ENCODE measurements at regions not wholly inside any gene's neighbourhood (a gene's known extent, or its start where the extent isn't known, plus 50 kb on each side); places are given as distances from the start of the nearest gene placed in this dataset.

- Mint-ChIP-seq H3K4me3 (no peak overlapping the region), H3K9me3 (no peaks in the 10 kb centered on the region), H3K36me3 (ENCODE audit: low read depth) (no peaks in the 10 kb centered on the region), H3K4me1 (no peaks in the 10 kb centered on the region), H3K27me3 (peaks cover 32% of the 10 kb centered on the region), H3K27ac (no peak overlapping the region)
- DNase-seq (no peak), ATAC-seq (no peak)
These were observed 81.0 kb upstream of the KLHL25 start for GRCh38 chr15:85875756-85876155.

GRCh38 chr15:85878828-85879225 lies 84.1 kb upstream of the KLHL25 start:
- Mint-ChIP-seq H3K27me3 (peaks cover 32% of the 10 kb centered on the region), H3K9me3 (no peaks in the 10 kb centered on the region), H3K27ac (no peak overlapping the region), H3K4me1 (no peaks in the 10 kb centered on the region), H3K4me3 (no peak overlapping the region), H3K36me3 (ENCODE audit: low read depth) (no peaks in the 10 kb centered on the region)
- ATAC-seq (no peak), DNase-seq (no peak)

- H3K36me3 Mint-ChIP-seq (ENCODE audit: low read depth): no peaks in the 10 kb centered on the region
- DNase-seq (no peak), ATAC-seq (no peak)
- H3K27me3 Mint-ChIP-seq: peaks cover 31% of the 10 kb centered on the region
- H3K27ac Mint-ChIP-seq: no peak overlapping the region
- H3K4me1 Mint-ChIP-seq: no peaks in the 10 kb centered on the region
- H3K9me3 Mint-ChIP-seq: no peaks in the 10 kb centered on the region
- H3K4me3 Mint-ChIP-seq: no peak overlapping the region
These were observed 84.8 kb upstream of the KLHL25 start for GRCh38 chr15:85879334-85880163.

GRCh38 chr15:85880501-85881190 lies 85.9 kb upstream of the KLHL25 start:
- Mint-ChIP-seq H3K9me3 (no peaks in the 10 kb centered on the region), H3K27ac (no peak overlapping the region)
- no peak for ATAC-seq

GRCh38 chr15:85886309-85886811 lies 91.6 kb upstream of the KLHL25 start:
- DNase-seq: no peak
- no peak for ATAC-seq
- Mint-ChIP-seq H3K27me3 (peaks cover 15% of the 10 kb centered on the region), H3K36me3 (ENCODE audit: low read depth) (no peaks in the 10 kb centered on the region), H3K4me1 (no peaks in the 10 kb centered on the region), H3K9me3 (no peaks in the 10 kb centered on the region), H3K4me3 (no peak overlapping the region), H3K27ac (no peak overlapping the region)

More at GRCh38 chr15:85880501-85881190, 85.9 kb upstream of the KLHL25 start:
- no peaks in the 10 kb centered on the region for H3K4me1 Mint-ChIP-seq
- no peak overlapping the region for H3K4me3 Mint-ChIP-seq
- H3K36me3 Mint-ChIP-seq (ENCODE audit: low read depth): no peaks in the 10 kb centered on the region
- peaks cover 23% of the 10 kb centered on the region for H3K27me3 Mint-ChIP-seq
- DNase-seq: no peak

- Mint-ChIP-seq H3K9me3 (no peaks in the 10 kb centered on the region), H3K4me1 (no peaks in the 10 kb centered on the region), H3K4me3 (no peak overlapping the region), H3K27me3 (peaks cover 21% of the 10 kb centered on the region), H3K36me3 (ENCODE audit: low read depth) (no peaks in the 10 kb centered on the region), H3K27ac (no peak overlapping the region)
- DNase-seq: no peak
- ATAC-seq: no peak
These were observed 95.4 kb upstream of the KLHL25 start for GRCh38 chr15:85889956-85890619.

- Mint-ChIP-seq H3K27ac (no peak overlapping the region), H3K4me3 (no peak overlapping the region), H3K36me3 (ENCODE audit: low read depth) (no peaks in the 10 kb centered on the region), H3K9me3 (no peaks in the 10 kb centered on the region), H3K4me1 (no peaks in the 10 kb centered on the region), H3K27me3 (peaks cover 21% of the 10 kb centered on the region)
- ATAC-seq (no peak), DNase-seq (no peak)
These were observed 95.9 kb upstream of the KLHL25 start for GRCh38 chr15:85890620-85890980.

GRCh38 chr15:85891470-85891869 lies 96.7 kb upstream of the KLHL25 start:
- H3K36me3 Mint-ChIP-seq (ENCODE audit: low read depth): no peaks in the 10 kb centered on the region
- H3K27me3 Mint-ChIP-seq: peaks cover 16% of the 10 kb centered on the region
- H3K27ac Mint-ChIP-seq: no peak overlapping the region
- no peak overlapping the region for H3K4me3 Mint-ChIP-seq
- DNase-seq (no peak), ATAC-seq (no peak)
- no peaks in the 10 kb centered on the region for H3K4me1 Mint-ChIP-seq
- H3K9me3 Mint-ChIP-seq: no peaks in the 10 kb centered on the region

GRCh38 chr15:85892232-85892631 lies 97.5 kb upstream of the KLHL25 start:
- ATAC-seq: no peak
- no peak overlapping the region for H3K27ac Mint-ChIP-seq
- no peak for DNase-seq
- no peaks in the 10 kb centered on the region for H3K36me3 Mint-ChIP-seq (ENCODE audit: low read depth)
- H3K4me3 Mint-ChIP-seq: no peak overlapping the region
- no peaks in the 10 kb centered on the region for H3K9me3 Mint-ChIP-seq
- peaks cover 21% of the 10 kb centered on the region for H3K27me3 Mint-ChIP-seq
- H3K4me1 Mint-ChIP-seq: no peaks in the 10 kb centered on the region

- Mint-ChIP-seq H3K4me1 (no peaks in the 10 kb centered on the region), H3K4me3 (no peak overlapping the region), H3K9me3 (no peaks in the 10 kb centered on the region), H3K27me3 (peaks cover 33% of the 10 kb centered on the region), H3K27ac (no peak overlapping the region), H3K36me3 (ENCODE audit: low read depth) (no peaks in the 10 kb centered on the region)
- DNase-seq (no peak), ATAC-seq (no peak)
These were observed 102.6 kb upstream of the KLHL25 start for GRCh38 chr15:85897207-85897894.

GRCh38 chr15:85897895-85898717 lies 103.4 kb upstream of the KLHL25 start:
- H3K27ac Mint-ChIP-seq: no peak overlapping the region
- peaks cover 31% of the 10 kb centered on the region for H3K27me3 Mint-ChIP-seq
- DNase-seq: no peak
- ATAC-seq: no peak
- H3K36me3 Mint-ChIP-seq (ENCODE audit: low read depth): no peaks in the 10 kb centered on the region
- H3K4me1 Mint-ChIP-seq: no peaks in the 10 kb centered on the region
- H3K9me3 Mint-ChIP-seq: no peaks in the 10 kb centered on the region
- H3K4me3 Mint-ChIP-seq: no peak overlapping the region

GRCh38 chr15:85899927-85900326 lies 105.2 kb upstream of the KLHL25 start:
- H3K36me3 Mint-ChIP-seq (ENCODE audit: low read depth): no peaks in the 10 kb centered on the region
- H3K4me3 Mint-ChIP-seq: no peak overlapping the region
- ATAC-seq (no peak), DNase-seq (no peak)
- no peaks in the 10 kb centered on the region for H3K9me3 Mint-ChIP-seq
- H3K27ac Mint-ChIP-seq: no peak overlapping the region
- H3K4me1 Mint-ChIP-seq: no peaks in the 10 kb centered on the region
- H3K27me3 Mint-ChIP-seq: peaks cover 23% of the 10 kb centered on the region

- no peaks in the 10 kb centered on the region for H3K36me3 Mint-ChIP-seq (ENCODE audit: low read depth)
- peaks cover 6% of the 10 kb centered on the region for H3K27me3 Mint-ChIP-seq
- H3K27ac Mint-ChIP-seq: no peak overlapping the region
- H3K4me3 Mint-ChIP-seq: no peak overlapping the region
- no peaks in the 10 kb centered on the region for H3K9me3 Mint-ChIP-seq
- DNase-seq (no peak), ATAC-seq (no peak)
- no peaks in the 10 kb centered on the region for H3K4me1 Mint-ChIP-seq
These were observed 111.2 kb upstream of the KLHL25 start for GRCh38 chr15:85905751-85906450.
